ENCODE measurements at regions not wholly inside any gene's neighbourhood (a gene's known extent, or its start where the extent isn't known, plus 50 kb on each side); places are given as distances from the start of the nearest gene placed in this dataset.

DNA sequence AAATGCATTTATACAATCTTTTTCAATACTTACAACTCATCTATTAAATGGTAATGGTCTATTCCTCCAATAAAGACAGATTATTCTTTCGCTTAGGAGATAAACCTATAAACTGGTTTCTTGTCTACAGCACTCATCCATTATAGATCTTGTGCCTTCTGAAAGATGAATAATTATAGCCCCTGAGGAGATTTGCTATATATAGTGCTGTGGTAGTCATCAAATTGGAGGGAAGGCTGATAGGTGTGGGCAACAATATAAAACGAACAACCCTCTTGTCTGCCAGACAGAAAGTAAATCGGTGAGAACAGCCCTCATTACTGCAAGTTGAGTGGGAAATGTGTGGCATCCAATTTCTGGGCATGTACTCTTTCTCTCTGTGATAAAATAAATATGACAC, 292.5 kb upstream of the CNR1 start:
- Mint-ChIP-seq H3K9me3 (no peaks in the 10 kb centered on the region), H3K4me3 (no peak overlapping the region), H3K4me1 (no peaks in the 10 kb centered on the region), H3K27me3 (ENCODE audit: low read depth, poor library complexity) (peaks cover 4% of the 10 kb centered on the region), H3K36me3 (ENCODE audit: low read depth) (no peaks in the 10 kb centered on the region), H3K27ac (no peak overlapping the region)
- TF ChIP-seq, protein P1, sequence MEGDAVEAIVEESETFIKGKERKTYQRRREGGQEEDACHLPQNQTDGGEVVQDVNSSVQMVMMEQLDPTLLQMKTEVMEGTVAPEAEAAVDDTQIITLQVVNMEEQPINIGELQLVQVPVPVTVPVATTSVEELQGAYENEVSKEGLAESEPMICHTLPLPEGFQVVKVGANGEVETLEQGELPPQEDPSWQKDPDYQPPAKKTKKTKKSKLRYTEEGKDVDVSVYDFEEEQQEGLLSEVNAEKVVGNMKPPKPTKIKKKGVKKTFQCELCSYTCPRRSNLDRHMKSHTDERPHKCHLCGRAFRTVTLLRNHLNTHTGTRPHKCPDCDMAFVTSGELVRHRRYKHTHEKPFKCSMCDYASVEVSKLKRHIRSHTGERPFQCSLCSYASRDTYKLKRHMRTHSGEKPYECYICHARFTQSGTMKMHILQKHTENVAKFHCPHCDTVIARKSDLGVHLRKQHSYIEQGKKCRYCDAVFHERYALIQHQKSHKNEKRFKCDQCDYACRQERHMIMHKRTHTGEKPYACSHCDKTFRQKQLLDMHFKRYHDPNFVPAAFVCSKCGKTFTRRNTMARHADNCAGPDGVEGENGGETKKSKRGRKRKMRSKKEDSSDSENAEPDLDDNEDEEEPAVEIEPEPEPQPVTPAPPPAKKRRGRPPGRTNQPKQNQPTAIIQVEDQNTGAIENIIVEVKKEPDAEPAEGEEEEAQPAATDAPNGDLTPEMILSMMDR (IDR thresholded peaks at IDR 0.05): no peak
- DNase-seq: no peak

- Mint-ChIP-seq H3K4me3 (no peak overlapping the region), H3K4me1 (no peaks in the 10 kb centered on the region), H3K9me3 (no peaks in the 10 kb centered on the region), H3K36me3 (ENCODE audit: low read depth) (no peaks in the 10 kb centered on the region), H3K27ac (no peak overlapping the region), H3K27me3 (ENCODE audit: low read depth, poor library complexity) (peaks cover 4% of the 10 kb centered on the region)
- TF ChIP-seq, protein P1 (IDR thresholded peaks at IDR 0.05): no peak
- no peak for DNase-seq
Measured at GRCh38 chr6:88456221-88456859, 290.2 kb upstream of the CNR1 start.

DNA sequence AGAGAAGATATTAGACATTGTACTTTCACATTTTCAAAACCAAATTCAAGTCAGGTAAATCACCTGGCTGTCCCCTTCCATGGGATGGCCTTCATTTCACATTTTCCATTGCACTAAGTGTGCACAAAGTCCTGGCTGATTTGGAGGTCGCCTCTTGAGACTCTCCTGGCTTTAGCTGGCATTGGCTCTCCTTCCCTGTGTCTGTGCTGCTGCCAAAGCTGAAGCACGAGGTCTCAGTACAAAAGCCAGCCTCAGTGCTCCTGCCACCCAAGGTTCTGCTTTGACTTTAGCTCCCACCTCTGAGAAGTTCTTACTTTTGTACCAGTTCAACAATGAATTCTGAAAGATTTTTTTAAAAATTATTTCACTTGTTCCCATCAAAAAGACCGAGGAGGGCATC, 289.2 kb upstream of the CNR1 start:
- Mint-ChIP-seq H3K9me3 (no peaks in the 10 kb centered on the region), H3K27me3 (ENCODE audit: low read depth, poor library complexity) (peaks cover 4% of the 10 kb centered on the region), H3K4me3 (no peak overlapping the region), H3K4me1 (peaks cover 4% of the 10 kb centered on the region), H3K27ac (no peak overlapping the region), H3K36me3 (ENCODE audit: low read depth) (no peaks in the 10 kb centered on the region)
- TF ChIP-seq, protein P1 (IDR thresholded peaks at IDR 0.05): no peak
- DNase-seq: no peak

- TF ChIP-seq, protein P1 (IDR thresholded peaks at IDR 0.05): no peak
- Mint-ChIP-seq H3K9me3 (no peaks in the 10 kb centered on the region), H3K27ac (no peak overlapping the region), H3K4me3 (no peak overlapping the region), H3K4me1 (peaks cover 6% of the 10 kb centered on the region), H3K36me3 (ENCODE audit: low read depth) (no peaks in the 10 kb centered on the region), H3K27me3 (ENCODE audit: low read depth, poor library complexity) (peaks cover 4% of the 10 kb centered on the region)
- DNase-seq: no peak
Measured at GRCh38 chr6:88454658-88455057, 288.5 kb upstream of the CNR1 start.

GRCh38 chr6:88449770-88450169, 283.6 kb upstream of the CNR1 start:
- TF ChIP-seq, protein P1 (IDR thresholded peaks at IDR 0.05): no peak
- Mint-ChIP-seq H3K36me3 (ENCODE audit: low read depth) (no peaks in the 10 kb centered on the region), H3K27me3 (ENCODE audit: low read depth, poor library complexity) (peaks cover 8% of the 10 kb centered on the region), H3K27ac (no peak overlapping the region), H3K9me3 (no peaks in the 10 kb centered on the region), H3K4me1 (peaks cover 6% of the 10 kb centered on the region), H3K4me3 (no peak overlapping the region)
- DNase-seq: no peak
